Activated CD8-positive, alpha-beta T cell treated with anti-CD3 and anti-CD28 coated beads for 36 hours (primary cell): ENCODE measurements at regions not wholly inside any gene's neighbourhood (a gene's known extent, or its start where the extent isn't known, plus 50 kb on each side); places are given as distances from the start of the nearest gene placed in this dataset.

Experiments used
- ATAC-seq: fragments of 200-7000 bp; cut with Tn5 transposase; one replicate; pipeline ENCODE4 v1.10.0; 2021; ENCODE audit warnings: mild to moderate bottlenecking, moderate library complexity
- CTCF ChIA-PET: fragments of 350-600 bp; sonication (Branson Sonifier 250); formaldehyde crosslinking; loops from one replicate; lab custom pipeline; 2021; ENCODE audit warnings: antibody characterized with exemption; lab: Charles Lee
- POLR2A ChIA-PET: fragments of 350-600 bp; sonication (Branson Sonifier 250); formaldehyde crosslinking; loops from one replicate; lab custom pipeline; 2021; ENCODE audit warnings: antibody characterized with exemption; lab: Charles Lee
- DNase-seq: peaks from one replicate; pipeline ENCODE4 v3.0.0-alpha.2; 2020
- H3K27ac Mint-ChIP-seq: one replicate; pipeline ENCODE4 v1.8.0; 2021; ENCODE audit warnings: mild to moderate bottlenecking, mixed read lengths
- H3K27me3 Mint-ChIP-seq: one replicate; pipeline ENCODE4 v1.8.0; 2021; ENCODE audit warnings: mixed read lengths
- H3K36me3 Mint-ChIP-seq: one replicate; pipeline ENCODE4 v1.8.0; 2021; ENCODE audit warnings: low read depth, mixed read lengths
- H3K4me1 Mint-ChIP-seq: one replicate; pipeline ENCODE4 v1.8.0; 2021; ENCODE audit warnings: low read depth, mixed read lengths
- H3K4me3 Mint-ChIP-seq: one replicate; pipeline ENCODE4 v1.8.0; 2021; ENCODE audit warnings: mild to moderate bottlenecking, moderate library complexity, mixed read lengths
- H3K9me3 Mint-ChIP-seq: one replicate; pipeline ENCODE4 v1.8.0; 2021; ENCODE audit warnings: mixed read lengths
- CTCF ChIP-seq: fragments of 200-600 bp; IDR thresholded peaks from one replicate; pipeline ENCODE4 v1.8.0; 2022; ENCODE audit warnings: antibody characterized with exemption, mild to moderate bottlenecking
- intact Hi-C: fragments of 100-400 bp; cut with micrococcal nuclease; formaldehyde crosslinking; loops from one replicate; pipeline ENCODE4 v1.10.0; 2022

- H3K4me1 Mint-ChIP-seq = no peaks in the 10 kb centered on the region
- no peaks in the 10 kb centered on the region for H3K36me3 Mint-ChIP-seq
- peaks cover 15% of the 10 kb centered on the region for H3K27me3 Mint-ChIP-seq
- TF ChIP-seq CTCF = no peak
- H3K9me3 Mint-ChIP-seq = no peaks in the 10 kb centered on the region
- no peak for DNase-seq
- no peak overlapping the region for H3K27ac Mint-ChIP-seq
- intact Hi-C loops = no loop called here
- no peak overlapping the region for H3K4me3 Mint-ChIP-seq
- POLR2A ChIA-PET = no interaction called here
- ATAC-seq = no peak
- CTCF ChIA-PET = interaction anchor here (0.8 kb wide), 1 partner anchor 91 kb away, joined by 3 read pairs; no protein-coding TSS in a partner anchor
These were observed 95.2 kb upstream of the FAM216B start for GRCh38 chr13:42686165-42686564.

GRCh38 chr13:42688821-42689220 is 92.6 kb upstream of the FAM216B start:
- Mint-ChIP-seq H3K9me3 (no peaks in the 10 kb centered on the region), H3K27me3 (peaks cover 15% of the 10 kb centered on the region), H3K36me3 (no peaks in the 10 kb centered on the region), H3K4me3 (no peak overlapping the region), H3K4me1 (no peaks in the 10 kb centered on the region), H3K27ac (no peak overlapping the region)
- no peak for DNase-seq
- ATAC-seq = no peak
- intact Hi-C loops = no loop called here
- ChIA-PET POLR2A (no interaction called here), CTCF (no interaction called here)
- TF ChIP-seq CTCF = no peak

GRCh38 chr13:42696191-42696590 is 85.2 kb upstream of the FAM216B start:
- no peak for TF ChIP-seq CTCF
- no peaks in the 10 kb centered on the region for H3K4me1 Mint-ChIP-seq
- DNase-seq (no peak), ATAC-seq (no peak)
- CTCF ChIA-PET = no interaction called here
- no peaks in the 10 kb centered on the region for H3K36me3 Mint-ChIP-seq
- H3K27me3 Mint-ChIP-seq = peaks cover 13% of the 10 kb centered on the region
- intact Hi-C loops = no loop called here
- H3K27ac Mint-ChIP-seq = no peak overlapping the region
- POLR2A ChIA-PET = no interaction called here
- H3K9me3 Mint-ChIP-seq = no peaks in the 10 kb centered on the region
- H3K4me3 Mint-ChIP-seq = no peak overlapping the region

GRCh38 chr13:42699912-42700311 is 81.5 kb upstream of the FAM216B start:
- Mint-ChIP-seq H3K9me3 (no peaks in the 10 kb centered on the region), H3K27ac (no peak overlapping the region), H3K4me1 (no peaks in the 10 kb centered on the region), H3K4me3 (no peak overlapping the region), H3K36me3 (no peaks in the 10 kb centered on the region), H3K27me3 (peaks cover 12% of the 10 kb centered on the region)
- ChIA-PET CTCF (no interaction called here), POLR2A (no interaction called here)
- ATAC-seq (no peak), DNase-seq (no peak)
- TF ChIP-seq CTCF = no peak
- intact Hi-C loops = no loop called here

- ChIA-PET POLR2A (interaction anchor here (1.2 kb wide), 1 partner anchor 26 kb away, joined by 4 read pairs; no protein-coding TSS in a partner anchor), CTCF (no interaction called here)
- ATAC-seq = no peak
- TF ChIP-seq CTCF = no peak
- no peaks in the 10 kb centered on the region for H3K9me3 Mint-ChIP-seq
- no peaks in the 10 kb centered on the region for H3K4me1 Mint-ChIP-seq
- peaks cover 14% of the 10 kb centered on the region for H3K27me3 Mint-ChIP-seq
- intact Hi-C loops = no loop called here
- H3K36me3 Mint-ChIP-seq = no peaks in the 10 kb centered on the region
- no peak for DNase-seq
- H3K4me3 Mint-ChIP-seq = no peak overlapping the region
- H3K27ac Mint-ChIP-seq = no peak overlapping the region
These were observed 78.7 kb upstream of the FAM216B start for GRCh38 chr13:42702716-42703115.
